ENCODE measurements at regions not wholly inside any gene's neighbourhood (a gene's known extent, or its start where the extent isn't known, plus 50 kb on each side); places are given as distances from the start of the nearest gene placed in this dataset.

DNA sequence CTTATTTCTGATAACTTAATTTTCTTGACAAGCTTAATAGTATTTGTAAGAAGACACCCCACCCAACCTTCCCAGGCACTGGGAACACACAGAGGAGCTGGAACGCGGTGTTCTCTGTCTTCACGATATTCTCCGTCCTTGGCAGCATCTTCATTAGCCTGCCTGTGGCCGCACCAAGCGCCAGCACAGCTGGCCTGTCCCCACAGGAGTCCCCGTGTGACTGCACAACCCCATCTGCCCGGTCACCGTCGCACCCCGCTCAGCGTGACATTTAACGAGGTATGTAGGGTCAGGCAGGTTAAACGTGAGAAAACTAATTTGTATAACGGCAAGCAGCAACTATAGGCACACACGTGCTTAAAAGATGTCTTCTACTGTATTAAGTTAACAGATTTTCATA lies 293.3 kb downstream of the BRD1 start:
- no peak overlapping the region for H3K4me3 ChIP-seq (ENCODE audit: low read length)
- TF ChIP-seq, protein P1, sequence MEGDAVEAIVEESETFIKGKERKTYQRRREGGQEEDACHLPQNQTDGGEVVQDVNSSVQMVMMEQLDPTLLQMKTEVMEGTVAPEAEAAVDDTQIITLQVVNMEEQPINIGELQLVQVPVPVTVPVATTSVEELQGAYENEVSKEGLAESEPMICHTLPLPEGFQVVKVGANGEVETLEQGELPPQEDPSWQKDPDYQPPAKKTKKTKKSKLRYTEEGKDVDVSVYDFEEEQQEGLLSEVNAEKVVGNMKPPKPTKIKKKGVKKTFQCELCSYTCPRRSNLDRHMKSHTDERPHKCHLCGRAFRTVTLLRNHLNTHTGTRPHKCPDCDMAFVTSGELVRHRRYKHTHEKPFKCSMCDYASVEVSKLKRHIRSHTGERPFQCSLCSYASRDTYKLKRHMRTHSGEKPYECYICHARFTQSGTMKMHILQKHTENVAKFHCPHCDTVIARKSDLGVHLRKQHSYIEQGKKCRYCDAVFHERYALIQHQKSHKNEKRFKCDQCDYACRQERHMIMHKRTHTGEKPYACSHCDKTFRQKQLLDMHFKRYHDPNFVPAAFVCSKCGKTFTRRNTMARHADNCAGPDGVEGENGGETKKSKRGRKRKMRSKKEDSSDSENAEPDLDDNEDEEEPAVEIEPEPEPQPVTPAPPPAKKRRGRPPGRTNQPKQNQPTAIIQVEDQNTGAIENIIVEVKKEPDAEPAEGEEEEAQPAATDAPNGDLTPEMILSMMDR (IDR thresholded peaks at IDR 0.05; ENCODE audit: insufficient read depth, low read depth, low read length, missing control alignments), result no peak
- DNase-seq (ENCODE audit: low read depth), result no peak

GRCh38 chr22:49533886-49534285 lies 293.8 kb downstream of the BRD1 start:
- no peak for DNase-seq (ENCODE audit: low read depth)
- no peak overlapping the region for H3K4me3 ChIP-seq (ENCODE audit: low read length)
- TF ChIP-seq, protein P1 (IDR thresholded peaks at IDR 0.05; ENCODE audit: insufficient read depth, low read depth, low read length, missing control alignments), result no peak

- DNase-seq (ENCODE audit: low read depth), result no peak
- TF ChIP-seq, protein P1 (IDR thresholded peaks at IDR 0.05; ENCODE audit: insufficient read depth, low read depth, low read length, missing control alignments), result no peak
- H3K4me3 ChIP-seq (ENCODE audit: low read length), result no peak overlapping the region
Measured at GRCh38 chr22:49532869-49533802, 294.5 kb downstream of the BRD1 start.

- no peak for DNase-seq (ENCODE audit: low read depth)
- TF ChIP-seq, protein P1 (IDR thresholded peaks at IDR 0.05; ENCODE audit: insufficient read depth, low read depth, low read length, missing control alignments), result no peak
- no peak overlapping the region for H3K4me3 ChIP-seq (ENCODE audit: low read length)
Measured at GRCh38 chr22:49531368-49531791, 296.3 kb downstream of the BRD1 start.

- no peak overlapping the region for H3K4me3 ChIP-seq (ENCODE audit: low read length)
- TF ChIP-seq, protein P1 (IDR thresholded peaks at IDR 0.05; ENCODE audit: insufficient read depth, low read depth, low read length, missing control alignments), result no peak
- no peak for DNase-seq (ENCODE audit: low read depth)
Measured at GRCh38 chr22:49530671-49531367, 296.9 kb downstream of the BRD1 start.

- no peak overlapping the region for H3K4me3 ChIP-seq (ENCODE audit: low read length)
- DNase-seq (ENCODE audit: low read depth), result no peak
- TF ChIP-seq, protein P1 (IDR thresholded peaks at IDR 0.05; ENCODE audit: insufficient read depth, low read depth, low read length, missing control alignments), result no peak
Measured at GRCh38 chr22:49528420-49528720, 299.3 kb downstream of the BRD1 start.

All from epithelial cell of esophagus (primary cell).